ENCODE measurements at regions not wholly inside any gene's neighbourhood (a gene's known extent, or its start where the extent isn't known, plus 50 kb on each side); places are given as distances from the start of the nearest gene placed in this dataset.

DNA sequence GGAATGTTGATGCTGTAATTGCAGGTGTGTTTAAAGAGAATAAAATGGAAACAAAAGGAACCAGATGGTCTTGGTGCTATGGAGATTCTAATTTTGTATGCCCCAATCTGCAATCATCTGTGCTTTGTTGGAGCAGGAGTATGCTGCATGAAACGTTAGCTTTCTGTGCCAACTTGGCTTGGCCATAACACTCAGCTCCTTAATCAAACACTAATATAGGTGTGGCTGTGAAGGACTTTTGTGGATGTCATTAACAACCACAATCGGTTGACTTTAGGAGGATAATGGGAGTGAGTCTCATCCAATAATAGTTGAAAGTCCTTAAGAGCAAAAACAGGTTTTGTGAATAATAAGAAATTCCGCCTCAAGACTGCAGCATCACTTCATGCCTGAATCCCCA is 399.2 kb downstream of the NLGN4X start:
- TF ChIP-seq CTCF (IDR thresholded peaks at IDR 0.05): no peak
- H3K36me3 ChIP-seq (ENCODE audit: control insufficient read depth, insufficient read depth, low read length): no peaks in the 10 kb centered on the region

GRCh38 chrX:5829060-5829459 is 399.6 kb downstream of the NLGN4X start:
- no peak overlapping the region for H3K4me2 ChIP-seq (ENCODE audit: low read length)
- H3K27me3 ChIP-seq (ENCODE audit: control insufficient read depth, insufficient read depth, low read length): no peaks in the 10 kb centered on the region
- H3K4me1 ChIP-seq: no peaks in the 10 kb centered on the region
- TF ChIP-seq CTCF (IDR thresholded peaks at IDR 0.05): no peak
- no peaks in the 10 kb centered on the region for H3K36me3 ChIP-seq (ENCODE audit: control insufficient read depth, insufficient read depth, low read length)
- no peak overlapping the region for H3K9ac ChIP-seq
- no peak overlapping the region for H3K4me3 ChIP-seq (ENCODE audit: low read depth, low read length)
- H2AFZ ChIP-seq: no peak overlapping the region
- H3K79me2 ChIP-seq: no peaks in the 10 kb centered on the region
- H3K9me3 ChIP-seq (ENCODE audit: control insufficient read depth, low read length): no peaks in the 10 kb centered on the region
- H3K27ac ChIP-seq: no peak overlapping the region

More for the DNA sequence above, 399.2 kb downstream of the NLGN4X start:
- H3K79me2 ChIP-seq: no peaks in the 10 kb centered on the region
- H3K9me3 ChIP-seq (ENCODE audit: control insufficient read depth, low read length): no peaks in the 10 kb centered on the region
- H3K27ac ChIP-seq: no peak overlapping the region
- no peak overlapping the region for H3K4me3 ChIP-seq (ENCODE audit: low read depth, low read length)
- no peak overlapping the region for H3K9ac ChIP-seq
- no peak overlapping the region for H3K4me2 ChIP-seq (ENCODE audit: low read length)
- no peaks in the 10 kb centered on the region for H3K4me1 ChIP-seq
- H2AFZ ChIP-seq: no peak overlapping the region
- H3K27me3 ChIP-seq (ENCODE audit: control insufficient read depth, insufficient read depth, low read length): no peaks in the 10 kb centered on the region

DNA sequence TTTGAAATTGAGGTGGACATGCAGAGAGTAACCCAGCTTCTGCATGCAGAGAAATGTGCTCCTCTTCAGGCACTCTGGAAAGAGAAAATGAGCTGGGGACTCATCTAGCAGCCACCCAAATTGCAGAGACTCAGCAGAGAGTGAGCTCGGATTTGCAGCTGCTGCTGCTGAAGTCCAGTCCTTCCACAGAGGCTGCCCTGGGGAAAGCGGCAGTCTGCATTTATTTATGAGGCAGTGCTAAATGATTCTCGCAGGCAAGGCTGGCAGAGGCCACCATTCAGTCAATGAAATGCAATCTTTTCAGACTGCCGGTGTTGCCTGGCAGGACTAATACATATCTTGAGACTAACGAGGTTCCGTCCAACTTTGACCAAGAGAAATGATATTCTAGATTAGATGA is 404.8 kb downstream of the NLGN4X start:
- Histone ChIP-seq H3K4me3 (ENCODE audit: low read depth, low read length) (no peak overlapping the region), H2AFZ (no peak overlapping the region), H3K4me1 (no peaks in the 10 kb centered on the region), H3K9ac (no peak overlapping the region), H3K9me3 (ENCODE audit: control insufficient read depth, low read length) (no peaks in the 10 kb centered on the region), H3K79me2 (no peaks in the 10 kb centered on the region), H3K27me3 (ENCODE audit: control insufficient read depth, insufficient read depth, low read length) (no peaks in the 10 kb centered on the region), H3K27ac (no peak overlapping the region), H3K36me3 (ENCODE audit: control insufficient read depth, insufficient read depth, low read length) (no peaks in the 10 kb centered on the region), H3K4me2 (ENCODE audit: low read length) (no peak overlapping the region)
- TF ChIP-seq CTCF (IDR thresholded peaks at IDR 0.05): no peak

GRCh38 chrX:5810636-5811035 is 418.0 kb downstream of the NLGN4X start:
- Histone ChIP-seq H3K79me2 (no peaks in the 10 kb centered on the region), H3K9me3 (ENCODE audit: control insufficient read depth, low read length) (no peaks in the 10 kb centered on the region), H3K4me1 (no peaks in the 10 kb centered on the region), H3K27ac (no peak overlapping the region), H3K9ac (no peak overlapping the region), H3K36me3 (ENCODE audit: control insufficient read depth, insufficient read depth, low read length) (no peaks in the 10 kb centered on the region), H3K4me3 (ENCODE audit: low read depth, low read length) (no peak overlapping the region), H2AFZ (no peak overlapping the region), H3K27me3 (ENCODE audit: control insufficient read depth, insufficient read depth, low read length) (no peaks in the 10 kb centered on the region), H3K4me2 (ENCODE audit: low read length) (no peak overlapping the region)
- no peak for TF ChIP-seq CTCF (IDR thresholded peaks at IDR 0.05)

GRCh38 chrX:5807181-5807580 is 421.5 kb downstream of the NLGN4X start:
- Histone ChIP-seq H3K36me3 (ENCODE audit: control insufficient read depth, insufficient read depth, low read length) (no peaks in the 10 kb centered on the region), H3K79me2 (no peaks in the 10 kb centered on the region)

More at GRCh38 chrX:5807181-5807580, 421.5 kb downstream of the NLGN4X start:
- TF ChIP-seq CTCF (IDR thresholded peaks at IDR 0.05): no peak
- H2AFZ ChIP-seq: no peak overlapping the region
- no peak overlapping the region for H3K27ac ChIP-seq
- no peaks in the 10 kb centered on the region for H3K27me3 ChIP-seq (ENCODE audit: control insufficient read depth, insufficient read depth, low read length)
- no peaks in the 10 kb centered on the region for H3K4me1 ChIP-seq
- no peaks in the 10 kb centered on the region for H3K9me3 ChIP-seq (ENCODE audit: control insufficient read depth, low read length)
- H3K4me3 ChIP-seq (ENCODE audit: low read depth, low read length): no peak overlapping the region
- no peak overlapping the region for H3K4me2 ChIP-seq (ENCODE audit: low read length)
- H3K9ac ChIP-seq: no peak overlapping the region

All from parathyroid adenoma (tissue), 2 donors.